H9 (cell line): ENCODE measurements at regions not wholly inside any gene's neighbourhood (a gene's known extent, or its start where the extent isn't known, plus 50 kb on each side); places are given as distances from the start of the nearest gene placed in this dataset.

Source experiments
- DNase-seq: peaks from one replicate; pipeline ENCODE4 v3.0.0-alpha.2; 2017
- H2AFZ ChIP-seq: one replicate; pipeline ENCODE4 v1.6.1; 2013; ENCODE audit warnings: mild to moderate bottlenecking, low read length, control low read depth, moderate library complexity
- H2AK5ac ChIP-seq: 2 replicates; pipeline ENCODE4 v1.6.1; 2013; ENCODE audit warnings: low read length, control low read depth, mixed read lengths; ENCODE audit not compliant: insufficient read length
- H2BK120ac ChIP-seq: one replicate; pipeline ENCODE4 v1.6.1; 2013; ENCODE audit warnings: low read depth, mild to moderate bottlenecking, low read length, control low read depth, inconsistent platforms; ENCODE audit not compliant: poor library complexity, severe bottlenecking
- H2BK12ac ChIP-seq: 2 replicates; pipeline ENCODE4 v1.6.1; 2013; ENCODE audit warnings: low read length, control low read depth, mixed read lengths, low read depth; ENCODE audit not compliant: insufficient read length
- H2BK15ac ChIP-seq: 2 replicates; pipeline ENCODE4 v1.6.1; 2013; ENCODE audit warnings: low read depth, low read length, control low read depth
- H2BK20ac ChIP-seq: one replicate; pipeline ENCODE4 v1.6.1; 2013; ENCODE audit warnings: low read depth, mild to moderate bottlenecking, low read length, control low read depth, inconsistent platforms; ENCODE audit not compliant: poor library complexity, severe bottlenecking
- H2BK5ac ChIP-seq: 2 replicates; pipeline ENCODE4 v1.6.1; 2013; ENCODE audit warnings: low read length, control low read depth, mixed read lengths; ENCODE audit not compliant: insufficient read length
- H3K14ac ChIP-seq: 2 replicates; pipeline ENCODE4 v1.6.1; 2013; ENCODE audit warnings: low read length, control low read depth; ENCODE audit not compliant: insufficient read depth
- H3K18ac ChIP-seq: 2 replicates; pipeline ENCODE4 v1.6.1; 2013; ENCODE audit warnings: low read depth, mild to moderate bottlenecking, mixed read lengths, low read length, control low read depth; ENCODE audit not compliant: insufficient read length
- H3K23ac ChIP-seq: 2 replicates; pipeline ENCODE4 v1.6.1; 2013; ENCODE audit warnings: low read length, control low read depth, mixed read lengths, low read depth; ENCODE audit not compliant: insufficient read length
- H3K23me2 ChIP-seq: 2 replicates; pipeline ENCODE4 v1.6.1; 2013; ENCODE audit warnings: low read depth, mild to moderate bottlenecking, mixed read lengths, low read length, control low read depth; ENCODE audit not compliant: insufficient read length, poor library complexity, severe bottlenecking
- H3K27ac ChIP-seq: 2 replicates; pipeline ENCODE4 v1.5.1; 2013; ENCODE audit warnings: low read length, control low read depth, mixed read lengths, low read depth; ENCODE audit not compliant: insufficient read length
- H3K27me3 ChIP-seq: 2 replicates; pipeline ENCODE4 v1.6.1; 2013; ENCODE audit warnings: low read length, control low read depth, inconsistent platforms; ENCODE audit not compliant: insufficient read depth
- H3K4ac ChIP-seq: 2 replicates; pipeline ENCODE4 v1.6.1; 2013; ENCODE audit warnings: low read depth, mild to moderate bottlenecking, control low read depth, inconsistent platforms, low read length, moderate library complexity
- H3K4me1 ChIP-seq: 2 replicates; pipeline ENCODE4 v1.6.1; 2013; ENCODE audit warnings: low read length, control low read depth, inconsistent platforms; ENCODE audit not compliant: insufficient read depth
- H3K4me2 ChIP-seq: 2 replicates; pipeline ENCODE4 v1.6.1; 2013; ENCODE audit warnings: low read length, control low read depth, mixed read lengths; ENCODE audit not compliant: insufficient read length, insufficient read depth
- H3K56ac ChIP-seq: 2 replicates; pipeline ENCODE4 v1.6.1; 2013; ENCODE audit warnings: low read depth, mild to moderate bottlenecking, mixed read lengths, low read length, control low read depth; ENCODE audit not compliant: insufficient read length
- H3K79me1 ChIP-seq: 2 replicates; pipeline ENCODE4 v1.6.1; 2013; ENCODE audit warnings: low read depth, mild to moderate bottlenecking, moderate library complexity, low read length, control low read depth, inconsistent platforms; ENCODE audit not compliant: insufficient read depth, poor library complexity, severe bottlenecking
- H3K79me2 ChIP-seq: 2 replicates; pipeline ENCODE4 v1.6.1; 2013; ENCODE audit warnings: low read length, control low read depth, inconsistent platforms; ENCODE audit not compliant: insufficient read depth
- H3K9ac ChIP-seq: 2 replicates; pipeline ENCODE4 v1.6.1; 2013; ENCODE audit warnings: low read length, control low read depth, mixed read lengths; ENCODE audit not compliant: insufficient read length; ENCODE audit errors: extremely low read depth
- H3K9me3 ChIP-seq: one replicate; pipeline ENCODE4 v1.6.1; 2013; ENCODE audit warnings: low read depth, low read length, inconsistent platforms; ENCODE audit not compliant: control insufficient read depth
- H3T11ph ChIP-seq: one replicate; pipeline ENCODE4 v1.6.1; 2013; ENCODE audit warnings: mild to moderate bottlenecking, low read length, control low read depth, inconsistent platforms
- H4K20me1 ChIP-seq: one replicate; pipeline ENCODE4 v1.6.1; 2013; ENCODE audit not compliant: control insufficient read depth, insufficient read length, insufficient read depth
- H4K5ac ChIP-seq: 2 replicates; pipeline ENCODE4 v1.6.1; 2013; ENCODE audit warnings: low read depth, mild to moderate bottlenecking, mixed read lengths, low read length, control low read depth; ENCODE audit not compliant: insufficient read length
- H4K8ac ChIP-seq: replicated peaks from 2 replicates; pipeline ENCODE4 v1.6.1; 2013; ENCODE audit warnings: low read length, control low read depth, mixed read lengths, low read depth; ENCODE audit not compliant: insufficient read length
- H4K91ac ChIP-seq: 2 replicates; pipeline ENCODE4 v1.6.1; 2013; ENCODE audit warnings: low read depth, mild to moderate bottlenecking, moderate library complexity, mixed read lengths, low read length, control low read depth; ENCODE audit not compliant: insufficient read length
- H3K27ac Mint-ChIP-seq, 3 experiments: 2 replicates in 2 of 3; 3 replicates in 1 of 3; pipeline ENCODE4 v1.8.0; 2020 to 2021; ENCODE audit warnings: mixed read lengths in 3 of 3, mild to moderate bottlenecking in 1 of 3, moderate library complexity in 1 of 3
- H3K27me3 Mint-ChIP-seq: 2 replicates; pipeline ENCODE4 v1.8.0; 2021; ENCODE audit warnings: low read depth, mild to moderate bottlenecking, moderate library complexity, mixed read lengths
- H3K36me3 Mint-ChIP-seq, 3 experiments: 2 replicates in 2 of 3; 3 replicates in 1 of 3; pipeline ENCODE4 v1.8.0; 2020 to 2021; ENCODE audit warnings: low read depth in 3 of 3, mixed read lengths in 3 of 3; ENCODE audit not compliant: insufficient read depth in 1 of 3
- H3K4me1 Mint-ChIP-seq, 2 experiments: 2 replicates each; pipeline ENCODE4 v1.8.0; 2020; ENCODE audit warnings: mixed read lengths in 2 of 2
- H3K4me3 Mint-ChIP-seq, 2 experiments: 2 replicates in 1 of 2; 3 replicates in 1 of 2; pipeline ENCODE4 v1.8.0; 2020 to 2021; ENCODE audit warnings: mild to moderate bottlenecking in 2 of 2, mixed read lengths in 2 of 2, moderate library complexity in 1 of 2
- H3K9me3 Mint-ChIP-seq, 2 experiments: 2 replicates in 1 of 2; 3 replicates in 1 of 2; pipeline ENCODE4 v1.8.0; 2020; ENCODE audit warnings: mild to moderate bottlenecking in 2 of 2, mixed read lengths in 2 of 2, moderate library complexity in 1 of 2
- CTCF ChIP-seq: fragments of 200-600 bp; sonication (generic); conservative IDR thresholded peaks from 3 replicates; pipeline ENCODE4 v1.8.0; 2021; ENCODE audit warnings: antibody characterized with exemption, mild to moderate bottlenecking
- WGBS: extraction: QIAGEN DNeasy Blood & Tissue Kit; methylation state at CpG from one replicate; pipeline ENCODE4 v1.1.7; 2013; ENCODE audit warnings: missing lambda C conversion rate, low lambda C conversion rate, mixed read lengths; ENCODE audit not compliant: insufficient read length; ENCODE audit errors: extremely low coverage; 5-methylcytosine and 5-hydroxymethylcytosine counted together

GRCh38 chr18:3354506-3354905 is 92.6 kb downstream of the MYL12B start:
- H2BK120ac ChIP-seq, result no peak overlapping the region
- 0 out of 2 replicates have a peak, but pooled peaks cover 3% of the 10 kb centered on the region for H3K4me1 ChIP-seq
- H2AK5ac ChIP-seq, result no peak overlapping the region
- H3K56ac ChIP-seq, result no peak overlapping the region
- no peak overlapping the region for H3K4ac ChIP-seq
- WGBS, result no CpG with 5 or more reads among the region's 4 CpGs
- no peak for DNase-seq
- H2BK5ac ChIP-seq, result no peak overlapping the region
- no peaks in the 10 kb centered on the region for H3K23me2 ChIP-seq
- no peak overlapping the region for H3T11ph ChIP-seq
- no peak overlapping the region for H3K4me3 Mint-ChIP-seq
- no peak overlapping the region for H3K18ac ChIP-seq
- no peak overlapping the region for H4K5ac ChIP-seq
- H2BK12ac ChIP-seq, result no peak overlapping the region
- no peak overlapping the region for H2BK20ac ChIP-seq
- H4K91ac ChIP-seq, result no peak overlapping the region
- H3K27me3 Mint-ChIP-seq, result no peaks in the 10 kb centered on the region; the same call in none of the 2 replicates
- no peak overlapping the region for H3K14ac ChIP-seq
- H3K27ac ChIP-seq, result no peak overlapping the region
- no peak overlapping the region; a peak in 1 of 7 replicates for H3K27ac Mint-ChIP-seq
- H3K79me2 ChIP-seq, result no peaks in the 10 kb centered on the region
- no peak overlapping the region for H2AFZ ChIP-seq
- H2BK15ac ChIP-seq, result no peak overlapping the region
- no peak overlapping the region for H4K8ac ChIP-seq
- no peak overlapping the region for H3K23ac ChIP-seq
- H3K27me3 ChIP-seq, result no peaks in the 10 kb centered on the region
- no peaks in the 10 kb centered on the region; a peak in 1 of 7 replicates for H3K36me3 Mint-ChIP-seq
- no peak for TF ChIP-seq CTCF
- H3K9me3 ChIP-seq, result no peaks in the 10 kb centered on the region
- H4K20me1 ChIP-seq, result no peaks in the 10 kb centered on the region
- no peak overlapping the region for H3K9ac ChIP-seq
- no peaks in the 10 kb centered on the region for H3K79me1 ChIP-seq
- H3K9me3 Mint-ChIP-seq, result no peaks in the 10 kb centered on the region
- peaks cover 11 to 13% of the 10 kb centered on the region in 2 experiments for H3K4me1 Mint-ChIP-seq
- H3K4me2 ChIP-seq, result no peak overlapping the region
